ENCODE measurements at regions not wholly inside any gene's neighbourhood (a gene's known extent, or its start where the extent isn't known, plus 50 kb on each side); places are given as distances from the start of the nearest gene placed in this dataset.
"Not testable (repeated sequence)": the region's sequence is repeated elsewhere in the genome, so short reads cannot be mapped to it uniquely, and the experiment has no call there.

DNA sequence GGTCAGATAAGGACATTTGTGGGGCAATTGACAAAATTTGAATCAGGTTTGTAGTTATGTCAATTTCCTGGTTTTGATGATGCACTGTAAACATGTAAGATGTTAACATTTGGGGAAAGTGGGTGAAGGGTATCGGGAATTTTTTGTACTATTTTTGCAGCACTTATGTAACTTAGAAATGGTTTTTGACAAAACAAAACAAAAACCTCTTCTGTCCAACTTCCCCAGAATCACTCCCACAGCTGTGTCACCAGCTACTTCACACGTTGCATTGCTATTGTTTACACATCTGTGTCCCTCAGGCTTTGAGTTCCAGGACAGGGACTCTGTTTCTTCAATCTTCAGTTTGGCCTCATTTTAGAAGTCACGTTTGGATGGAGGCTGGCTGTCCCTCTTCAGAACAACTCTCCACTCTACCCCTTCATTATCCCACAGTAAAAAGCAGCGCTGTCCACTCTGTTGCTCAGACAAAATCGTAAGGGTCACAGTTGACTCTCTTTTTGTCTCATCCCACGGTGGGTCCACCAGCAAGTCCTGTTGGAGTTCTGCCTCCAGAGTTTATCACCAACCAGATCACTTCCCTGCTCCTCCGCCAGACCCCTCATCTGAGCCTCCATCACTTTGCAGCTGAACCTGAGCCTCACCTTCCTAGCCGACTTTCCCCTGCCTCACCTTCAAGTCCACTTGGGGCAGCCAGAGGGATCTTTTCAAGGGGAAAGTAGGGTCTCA is 63.2 kb downstream of the NENF start:
- no peak for DNase-seq

DNA sequence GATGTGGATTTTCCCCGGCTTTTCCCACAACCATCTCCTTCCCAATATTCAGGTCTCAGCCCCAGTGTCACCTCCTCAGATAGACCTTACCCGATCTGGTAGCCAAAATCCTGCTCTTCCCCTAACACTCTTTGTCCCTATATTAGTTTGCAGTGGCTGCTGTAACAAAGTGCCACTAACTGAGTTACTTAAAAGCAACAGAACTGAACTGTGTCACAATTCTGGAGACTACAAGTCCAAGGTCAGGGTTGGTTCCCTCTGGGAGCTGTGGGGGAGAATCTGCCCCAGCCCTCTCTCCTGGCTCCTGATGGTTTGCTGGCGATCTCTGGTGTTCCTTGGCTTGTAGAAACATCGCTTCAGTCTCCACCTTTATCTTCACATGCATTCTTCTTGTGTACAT is 64.0 kb downstream of the NENF start:
- no peak for DNase-seq

DNA sequence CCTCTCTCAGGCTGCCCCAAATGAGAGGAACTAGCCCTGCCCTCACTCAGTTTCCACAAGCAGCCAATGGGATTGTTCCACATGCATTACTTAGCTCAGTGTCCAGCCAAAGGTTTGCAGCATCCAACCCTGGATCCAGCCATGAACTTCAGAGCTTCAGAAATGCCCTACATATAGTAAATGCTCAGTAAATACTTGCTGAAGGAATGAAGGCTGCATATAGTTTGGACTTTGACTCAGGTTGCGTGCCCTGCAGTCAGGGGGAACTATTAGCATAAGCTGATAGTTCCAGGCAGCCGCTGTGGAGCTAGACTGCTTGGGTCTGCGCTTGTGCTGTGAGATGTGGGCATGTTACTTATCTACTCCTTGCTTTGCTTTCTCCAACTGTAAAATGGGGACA is 64.8 kb downstream of the NENF start:
- DNase-seq = no peak

DNA sequence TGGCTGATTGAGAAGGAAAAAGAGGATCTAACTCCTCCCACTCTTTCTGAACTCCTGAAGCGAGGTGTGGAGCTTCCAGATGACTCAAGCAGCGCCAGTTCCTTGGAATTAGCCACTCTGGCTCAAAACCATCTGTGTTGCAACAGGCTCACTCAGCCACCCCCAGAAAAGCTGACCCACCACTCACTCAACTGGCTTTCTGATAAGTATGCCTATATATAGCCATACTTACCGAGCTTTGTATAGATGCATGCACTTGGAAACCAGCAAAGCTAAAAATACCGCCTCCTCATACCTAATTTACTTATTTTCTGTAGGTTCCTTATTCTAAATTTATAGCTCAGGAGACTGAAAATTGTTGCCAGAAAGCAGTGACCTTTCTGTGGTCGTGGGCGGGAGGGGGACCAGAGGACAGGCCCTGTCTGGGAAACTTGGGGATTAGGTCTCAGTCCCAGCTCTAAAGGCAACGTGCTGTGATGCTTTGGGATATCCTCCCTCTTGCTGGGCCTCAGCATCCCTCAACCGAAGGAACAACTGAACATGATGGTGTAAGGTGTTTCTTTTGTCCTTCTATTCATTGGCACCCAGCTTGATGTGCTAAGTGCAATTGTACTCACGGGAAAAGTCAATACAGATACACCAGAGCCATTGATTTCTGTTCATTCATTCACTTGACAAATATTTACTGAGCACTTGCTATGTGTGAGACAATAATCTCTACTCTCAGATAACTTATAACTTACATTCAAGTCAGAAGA is 65.7 kb downstream of the NENF start:
- peak; percentile 93 for DNase-seq

DNA sequence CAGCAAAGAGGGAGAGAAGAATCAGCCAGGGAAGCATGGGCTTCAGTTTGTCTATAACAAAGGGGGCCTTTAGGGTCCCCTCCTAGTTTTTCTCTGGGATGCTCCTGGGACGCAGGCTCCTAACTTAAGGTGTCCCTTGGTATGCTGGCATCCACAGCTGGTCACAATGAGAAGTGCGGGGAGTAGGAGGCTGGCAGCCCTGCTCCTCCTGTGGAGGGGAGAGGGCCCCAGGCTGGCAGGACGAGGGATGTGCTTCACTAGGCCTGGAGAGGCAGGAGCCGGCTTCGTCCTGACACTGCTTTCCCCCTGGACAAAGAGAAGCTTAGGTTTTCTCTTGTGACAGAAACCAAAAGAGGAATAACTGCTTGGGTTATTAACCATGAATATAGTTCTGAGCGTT is 67.6 kb downstream of the NENF start:
- DNase-seq = no peak

DNA sequence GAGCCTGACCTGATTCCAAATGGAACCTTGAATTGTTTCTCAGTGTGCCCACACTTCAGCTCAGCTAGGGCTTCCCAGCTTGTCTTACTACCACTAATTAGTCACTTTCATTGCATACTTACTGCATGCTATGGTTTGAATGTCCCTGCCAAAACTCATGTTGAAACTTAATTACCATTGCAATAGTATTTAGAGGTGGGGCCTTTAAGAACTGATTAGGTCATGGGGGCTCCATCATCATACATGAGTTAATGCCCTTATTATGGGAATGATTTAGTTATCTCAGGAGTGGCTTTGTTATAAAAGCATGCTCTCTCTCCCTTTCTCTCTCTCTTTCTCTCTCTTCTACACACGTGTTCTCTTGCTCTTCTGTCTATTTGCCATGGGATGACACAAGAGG is 68.3 kb downstream of the NENF start:
- no peak for DNase-seq

DNA sequence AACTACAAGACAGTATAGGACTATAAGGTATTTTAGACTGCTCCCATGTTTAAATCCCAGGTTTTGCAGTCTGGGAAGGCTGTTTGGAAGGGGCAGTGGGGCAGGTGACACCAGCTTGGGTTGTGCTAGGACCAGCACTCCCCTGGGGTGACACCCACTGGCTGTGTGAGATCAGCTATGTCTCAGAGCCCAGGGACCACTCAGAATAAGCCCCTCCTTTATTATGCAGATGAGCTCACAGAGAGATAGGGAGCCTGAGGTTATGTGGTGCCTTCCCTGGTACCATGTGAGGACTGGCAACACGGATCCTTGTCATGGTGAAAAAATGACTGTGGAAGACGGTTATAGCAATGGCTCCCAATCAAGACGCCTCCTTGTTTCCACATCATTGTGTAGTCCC is 71.0 kb downstream of the NENF start:
- no peak for DNase-seq

DNA sequence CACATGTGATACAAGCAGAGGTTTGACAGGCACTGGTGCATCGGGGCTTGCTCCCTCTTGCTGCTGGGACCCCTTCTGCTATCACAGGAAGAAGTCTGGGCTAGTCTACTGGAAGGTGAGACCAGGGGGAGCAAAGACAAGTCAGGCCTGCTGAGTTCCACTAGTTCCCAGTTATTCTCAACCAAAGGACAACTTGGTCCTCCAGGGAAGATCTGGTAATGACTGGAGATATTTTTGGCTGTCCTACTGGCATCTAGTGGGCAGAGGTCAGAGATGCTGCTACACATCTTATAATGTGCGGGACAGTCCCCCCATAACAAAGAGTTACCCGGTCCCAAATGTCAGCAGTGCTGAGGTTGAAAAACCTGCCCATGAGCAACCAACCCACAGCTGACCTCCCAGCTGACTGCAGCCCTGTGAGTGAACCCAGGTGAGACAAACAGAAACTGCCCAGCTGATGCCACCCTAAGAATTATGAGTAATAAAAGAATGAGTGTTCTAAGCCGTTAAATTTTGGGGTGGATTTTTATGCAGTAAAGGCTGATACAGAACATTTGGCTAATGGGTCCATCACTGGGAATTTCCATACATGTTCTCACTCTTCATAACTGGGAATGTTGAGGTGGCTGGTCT is 71.6 kb downstream of the NENF start:
- DNase-seq = no peak

DNA sequence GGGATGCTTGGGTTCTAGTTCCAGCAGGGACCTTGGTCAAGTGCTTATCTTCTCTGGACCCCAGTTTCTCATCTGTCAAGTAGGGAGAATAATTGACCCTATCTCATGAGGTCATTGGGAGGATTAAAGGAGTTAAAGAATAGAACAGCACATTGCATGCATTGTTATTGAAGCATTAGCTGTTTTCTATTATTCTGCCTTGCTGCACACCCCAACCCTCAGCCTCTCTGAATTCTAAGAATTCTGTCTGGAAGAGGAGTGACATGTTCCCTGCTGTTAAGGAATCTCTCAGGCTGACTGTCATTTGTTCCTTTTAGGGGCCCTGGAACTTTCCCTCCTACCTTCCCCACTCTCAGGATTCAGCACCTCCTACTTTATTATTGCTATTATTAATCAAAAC is 73.9 kb downstream of the NENF start:
- no peak for DNase-seq

DNA sequence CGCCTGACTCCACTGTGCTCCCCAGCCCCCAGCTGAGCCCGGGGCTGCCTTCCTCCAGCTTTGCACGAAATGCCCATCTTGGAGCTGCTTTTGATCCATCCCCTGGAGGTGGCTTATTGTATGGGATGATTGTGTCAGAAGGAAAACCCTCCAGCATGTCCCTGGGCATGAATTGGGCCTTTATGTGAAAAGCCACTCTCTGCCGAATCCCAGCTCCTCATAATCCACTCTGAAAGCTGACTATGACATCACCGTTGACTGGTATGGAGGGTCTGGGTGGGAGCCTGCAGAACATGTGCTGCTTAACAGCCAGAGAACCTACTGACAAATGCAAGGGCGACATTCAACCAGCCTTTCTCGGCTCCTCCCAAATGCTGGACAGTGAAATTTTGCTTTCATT is 74.6 kb downstream of the NENF start:
- DNase-seq = no peak

DNA sequence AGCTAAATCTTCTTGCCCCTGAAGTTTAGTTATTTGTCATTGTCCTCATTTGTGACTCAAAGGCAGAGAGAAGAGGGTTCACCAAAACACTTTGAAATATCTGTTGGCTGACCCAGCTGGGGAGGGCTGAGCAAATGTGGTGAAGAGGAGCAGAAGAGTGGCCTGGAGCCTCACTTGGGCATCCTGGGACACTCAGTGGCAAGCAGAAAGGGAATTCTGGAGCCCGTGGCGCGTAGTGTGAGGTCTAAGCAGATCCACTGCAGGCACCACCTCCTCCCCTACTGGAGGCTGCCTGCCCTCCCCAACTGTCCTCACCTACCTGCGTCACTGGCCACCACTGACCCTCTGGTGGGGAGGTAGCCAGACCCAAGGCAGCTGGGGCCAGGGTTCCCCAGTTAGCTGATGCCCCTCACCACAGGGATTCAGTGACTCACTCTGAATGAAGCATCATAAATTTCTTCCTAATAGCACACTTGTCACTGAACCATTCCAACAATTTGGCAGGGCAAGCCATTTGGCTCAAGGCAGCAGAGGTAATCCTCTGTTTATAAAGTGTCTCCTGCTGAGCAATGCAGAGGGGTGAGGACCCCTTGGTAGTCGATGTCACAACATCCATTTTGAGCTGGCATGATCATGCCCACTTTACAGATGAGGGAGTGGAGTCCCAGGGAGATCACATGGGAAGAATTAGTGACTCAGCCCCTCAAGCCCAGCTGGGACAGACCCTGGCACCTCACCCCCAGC is 80.3 kb downstream of the NENF start:
- no peak for DNase-seq

DNA sequence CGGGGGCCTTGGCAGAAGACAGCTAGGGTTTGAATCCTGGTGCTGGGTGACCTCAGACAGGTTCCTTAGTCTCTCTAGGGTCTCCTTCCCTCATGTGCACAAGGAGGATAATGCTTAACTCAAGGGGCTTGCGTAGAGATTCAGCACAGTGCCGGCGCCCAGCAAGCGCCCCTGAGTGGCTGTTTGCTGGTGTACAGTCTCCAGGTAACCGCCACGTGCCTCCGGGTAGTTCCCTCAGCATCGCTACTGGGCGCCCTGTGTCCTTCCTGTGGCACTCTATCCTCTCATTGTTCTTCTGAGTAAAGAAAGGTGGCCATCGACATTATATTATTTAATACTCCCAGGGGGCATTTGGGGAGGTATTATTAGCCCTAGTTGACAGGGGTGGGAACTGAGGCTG is 80.9 kb downstream of the NENF start:
- DNase-seq = no peak

DNA sequence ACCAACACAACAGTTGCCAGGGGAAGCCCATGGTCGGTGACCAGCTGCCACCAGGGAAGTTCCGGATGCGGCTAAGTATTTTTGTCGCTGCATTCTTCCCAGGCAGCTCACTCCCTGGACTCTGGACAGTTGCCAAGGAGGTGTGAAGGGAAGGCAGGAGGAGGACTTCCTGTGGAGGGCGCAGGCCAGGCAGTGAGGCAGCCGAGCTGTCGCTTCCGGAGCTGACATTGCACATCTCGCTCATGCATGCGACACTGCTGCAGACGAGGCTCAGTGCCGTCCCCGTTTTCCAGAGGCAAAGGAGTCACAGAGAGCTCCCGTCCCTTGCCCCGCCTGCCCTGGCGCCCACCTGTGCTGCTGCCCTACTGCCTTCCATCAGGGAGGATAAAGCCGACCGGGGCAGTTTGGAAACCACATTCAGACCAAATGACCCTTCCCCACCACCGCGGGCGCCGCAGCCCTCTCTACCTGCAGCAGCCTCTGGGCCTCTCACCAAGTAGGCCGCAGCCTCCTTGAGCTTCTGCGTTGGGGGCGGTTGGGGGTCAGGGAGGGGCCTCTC is 81.4 kb downstream of the NENF start:
- no peak for DNase-seq

DNA sequence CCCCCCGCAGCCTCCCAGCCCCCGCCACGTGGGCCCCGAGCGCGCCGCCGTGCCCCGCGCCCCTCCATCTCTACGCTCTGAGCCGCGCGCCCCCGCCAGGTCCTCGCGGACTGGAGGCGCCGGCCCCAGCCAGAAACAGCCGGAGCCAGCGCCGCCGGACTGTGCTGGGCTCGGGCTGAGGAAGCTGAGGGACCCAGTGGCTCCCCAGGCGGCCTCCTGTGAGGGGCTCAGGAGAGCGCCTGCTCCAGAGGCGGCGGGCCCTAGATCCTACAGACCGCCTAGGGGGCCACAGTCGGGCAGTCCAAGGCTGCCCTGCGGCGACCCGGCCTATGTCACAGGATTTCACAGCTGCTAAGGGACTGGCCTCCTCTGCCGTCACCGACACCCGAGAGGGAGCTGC is 82.1 kb downstream of the NENF start:
- no peak for DNase-seq

DNA sequence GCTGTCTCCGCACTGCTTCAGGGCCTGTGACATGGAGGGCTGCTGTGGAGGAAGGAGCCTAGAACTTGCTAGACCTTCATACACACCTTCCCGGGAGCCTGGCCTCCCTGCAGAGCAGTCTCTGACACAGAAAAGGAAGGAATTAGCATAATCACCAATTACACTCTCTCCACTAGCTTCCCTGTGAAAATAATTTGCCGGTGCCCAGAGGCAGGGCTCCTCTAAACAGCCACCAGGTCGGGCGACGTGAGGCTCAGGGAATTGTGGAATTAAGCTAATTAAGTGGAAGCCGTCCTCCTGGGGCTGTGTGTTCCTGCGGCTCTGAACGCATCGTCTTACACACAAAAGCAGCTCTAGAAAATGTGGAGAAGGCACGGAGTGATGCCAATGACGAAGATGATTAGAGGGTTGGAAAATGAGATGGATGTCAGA is 82.6 kb downstream of the NENF start:
- no peak for DNase-seq

DNA sequence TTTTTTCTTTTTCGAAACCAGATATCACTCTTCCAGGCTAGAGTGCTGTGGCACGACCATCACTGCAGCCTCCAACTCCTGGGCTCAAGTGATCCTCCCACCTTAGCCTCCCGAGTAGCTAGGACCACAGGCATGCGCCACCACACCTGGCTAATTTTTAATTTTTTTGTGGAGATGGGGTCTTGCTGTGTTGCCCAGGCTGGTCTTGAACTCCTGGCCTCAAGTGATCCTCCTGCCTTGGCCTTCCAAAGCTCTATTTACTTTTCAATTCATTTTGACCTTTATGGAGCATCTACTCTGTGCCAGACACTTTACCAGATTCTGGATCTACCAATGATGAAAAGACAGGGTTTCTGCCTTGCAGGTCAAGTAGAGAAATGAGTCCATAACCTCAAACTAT is 83.3 kb downstream of the NENF start:
- not testable (repeated sequence) for DNase-seq

DNA sequence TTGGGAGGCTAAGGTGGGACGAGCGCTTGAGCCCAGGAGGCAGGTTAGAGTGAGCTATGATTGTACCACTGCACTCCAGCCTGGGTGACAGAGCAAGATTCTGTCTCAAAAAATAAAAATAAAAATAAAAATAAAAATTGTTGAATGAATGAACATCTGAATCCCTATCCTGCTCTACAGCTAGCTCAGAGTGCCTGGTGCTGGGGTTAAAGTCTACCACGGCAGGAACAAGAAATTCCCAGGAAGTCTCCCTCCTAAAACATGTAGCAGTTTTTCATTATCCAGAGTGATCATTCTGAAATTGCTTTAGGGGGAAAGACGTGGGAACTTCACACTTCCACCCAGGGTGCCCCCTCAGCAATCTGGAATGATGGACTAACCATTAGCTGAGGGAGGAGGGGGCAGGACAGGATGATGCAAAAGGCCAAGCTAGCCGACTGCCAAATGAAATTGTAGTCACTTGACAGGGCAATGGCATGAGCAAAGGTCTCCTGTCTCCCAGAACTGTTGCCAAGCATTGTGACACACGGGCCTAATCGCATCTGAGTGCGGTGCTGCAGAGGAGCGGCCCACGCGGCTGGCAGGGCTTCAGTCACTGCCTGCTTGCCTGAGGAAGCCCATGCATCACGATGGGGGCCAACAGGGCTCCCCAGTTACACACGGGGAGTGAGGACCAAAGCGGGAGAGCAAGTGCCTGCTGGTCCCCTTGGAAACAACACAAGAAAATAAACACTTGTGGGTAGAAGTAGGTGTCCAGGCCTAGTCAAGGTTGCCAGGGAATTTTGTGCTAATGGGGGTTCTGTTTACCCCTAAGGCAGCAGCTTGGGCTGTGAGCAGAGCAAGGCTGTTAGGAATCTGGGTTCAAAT is 85.7 kb downstream of the NENF start:
- DNase-seq = no peak

DNA sequence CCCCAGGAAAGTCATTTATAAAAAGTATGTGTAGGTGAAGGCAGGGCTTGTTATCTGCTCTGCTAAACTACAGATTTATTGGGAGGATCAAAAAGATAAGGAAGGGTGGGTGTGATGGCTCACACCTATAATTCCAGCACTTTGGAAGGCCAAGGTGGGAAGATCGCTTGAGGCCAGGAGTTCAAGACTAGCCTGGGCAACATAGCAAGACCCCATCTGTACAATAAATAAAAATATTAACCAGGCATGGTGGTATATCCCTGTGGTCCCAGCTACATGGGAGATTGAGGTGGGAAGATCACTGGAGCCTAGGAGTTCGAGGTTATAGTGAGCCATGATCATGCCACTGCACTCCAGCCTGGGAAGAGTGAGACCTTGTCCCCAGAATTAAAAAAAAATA is 86.4 kb downstream of the NENF start:
- no peak for DNase-seq

DNA sequence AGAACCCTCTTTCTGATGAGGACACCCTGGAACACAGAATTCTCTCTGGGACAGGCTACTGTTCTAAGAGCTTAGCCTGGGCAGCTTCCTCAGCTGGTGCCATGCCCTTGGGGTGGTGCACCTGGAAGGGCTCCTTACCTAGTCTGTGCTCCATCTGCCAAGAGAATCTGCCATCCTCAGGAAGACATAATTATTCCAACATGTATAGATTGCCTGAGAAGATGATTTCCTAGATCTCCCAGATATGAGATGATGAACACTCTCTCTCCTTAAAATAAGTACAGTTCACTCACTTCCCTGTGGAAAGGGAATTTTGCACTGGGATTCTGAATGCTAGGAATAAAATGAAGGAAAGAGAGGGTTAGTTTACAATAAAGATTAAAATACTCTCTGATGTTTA is 87.6 kb downstream of the NENF start:
- no peak for DNase-seq

DNA sequence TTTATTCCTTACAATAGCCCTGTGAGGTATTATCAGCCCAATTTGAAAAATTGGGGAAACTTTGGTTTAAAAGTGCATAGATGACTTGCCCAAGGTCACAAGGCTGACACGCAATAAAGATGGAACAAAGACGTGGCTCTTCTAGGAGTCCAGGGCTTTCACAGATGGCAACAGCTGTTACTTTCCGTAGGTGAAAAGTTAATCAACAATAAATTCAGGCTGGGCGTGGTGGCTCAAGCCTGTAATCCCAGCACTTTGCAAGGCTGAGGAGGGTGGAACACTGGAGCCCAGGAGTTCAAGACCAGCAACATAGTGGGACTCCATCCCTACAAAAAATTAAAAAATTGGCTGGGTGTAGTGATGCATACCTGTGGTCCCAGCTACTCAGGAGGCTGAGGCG is 87.8 kb upstream of the ATF3 start:
- no peak for DNase-seq

DNA sequence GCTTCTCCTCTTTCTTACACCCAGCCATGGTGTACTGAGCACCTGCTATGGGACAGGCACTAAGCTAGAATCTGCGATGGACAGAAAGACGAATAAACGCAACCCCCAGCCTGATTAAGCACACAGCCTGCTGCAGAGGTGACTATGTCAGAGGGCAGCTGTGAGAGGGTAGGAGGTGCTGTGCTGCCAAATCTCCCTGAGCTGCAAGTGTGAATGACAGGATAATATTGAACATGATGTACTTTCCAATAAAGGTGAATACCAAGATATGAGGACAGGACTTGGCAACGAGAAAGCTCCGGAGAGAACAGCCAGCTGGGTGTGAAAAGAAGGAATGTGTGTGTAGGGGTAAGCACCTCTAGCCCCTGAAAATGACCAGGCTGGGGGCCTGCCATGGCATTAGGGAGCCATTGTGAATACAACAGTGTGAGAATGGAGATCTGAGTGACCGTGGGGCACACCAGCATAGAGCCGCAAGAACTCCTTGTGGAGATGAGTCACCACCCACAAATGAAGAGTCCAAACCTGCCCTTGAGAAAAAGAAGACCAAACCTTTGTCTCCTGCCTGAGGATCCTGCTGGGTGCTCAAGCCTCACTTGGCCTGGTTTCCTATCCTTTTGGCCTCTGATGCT is 83.0 kb upstream of the ATF3 start:
- DNase-seq = no peak

DNA sequence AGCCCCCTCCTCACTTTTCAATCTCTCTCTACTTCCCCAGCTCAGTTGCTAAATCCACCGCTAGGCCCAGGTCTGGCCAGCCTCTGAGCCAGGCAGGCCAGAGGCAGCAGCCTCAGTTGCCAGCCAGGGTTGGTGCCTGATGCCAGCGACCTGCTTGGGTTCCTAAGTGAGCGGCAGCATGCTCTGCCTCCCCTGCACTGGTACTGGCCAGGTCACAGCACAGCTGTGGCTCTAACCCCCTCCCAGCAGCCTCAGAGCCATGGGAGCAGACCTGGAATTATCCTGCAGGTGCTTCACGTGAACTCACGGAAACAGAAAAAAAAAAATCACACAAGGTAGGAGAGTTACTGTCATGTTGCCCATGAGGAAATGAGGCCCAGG is 82.5 kb upstream of the ATF3 start:
- DNase-seq = no peak
